Vagina (tissue), 2 donors: ENCODE measurements at regions not wholly inside any gene's neighbourhood (a gene's known extent, or its start where the extent isn't known, plus 50 kb on each side); places are given as distances from the start of the nearest gene placed in this dataset.

Source experiments
- CTCF ChIP-seq, 3 experiments: fragments of 450-650 bp in 2 of 3; fragments of 200-600 bp in 1 of 3; sonication (generic) in 1 of 3; IDR thresholded peaks; one replicate each; pipeline ENCODE4 v1.5.1; 2017 to 2019; ENCODE audit warnings: antibody characterized with exemption in 3 of 3, mild to moderate bottlenecking in 2 of 3, moderate library complexity in 2 of 3
- POLR2A ChIP-seq, 2 donors: fragments of 450-650 bp; IDR thresholded peaks; one replicate each; pipeline ENCODE4 v1.6.1; 2017; ENCODE audit warnings: antibody characterized with exemption in 2 of 2, mild to moderate bottlenecking in 2 of 2, moderate library complexity in 2 of 2

GRCh38 chr12:22900401-22900800 lies 275.4 kb downstream of the ETNK1 start:
- TF ChIP-seq POLR2A (IDR thresholded peaks at IDR 0.05) (no peak), CTCF (IDR thresholded peaks at IDR 0.05) (no peak)
